Astrocyte (in vitro differentiated cells and primary cell): ENCODE measurements at regions not wholly inside any gene's neighbourhood (a gene's known extent, or its start where the extent isn't known, plus 50 kb on each side); places are given as distances from the start of the nearest gene placed in this dataset.
"Not testable (repeated sequence)": the region's sequence is repeated elsewhere in the genome, so short reads cannot be mapped to it uniquely, and the experiment has no call there.

ENCODE experiments used
- EZH2 ChIP-seq: IDR thresholded peaks from 2 replicates; pipeline ENCODE4 v1.6.1; 2012; ENCODE audit warnings: mild to moderate bottlenecking, low read length, inconsistent platforms; ENCODE audit not compliant: insufficient read depth
- TF ChIP-seq, protein P1 (sequence below): IDR thresholded peaks from 2 replicates; pipeline ENCODE4 v1.5.1; 2011; ENCODE audit warnings: low read depth, mild to moderate bottlenecking, inconsistent platforms, low read length, moderate library complexity; ENCODE audit not compliant: insufficient read depth

DNA sequence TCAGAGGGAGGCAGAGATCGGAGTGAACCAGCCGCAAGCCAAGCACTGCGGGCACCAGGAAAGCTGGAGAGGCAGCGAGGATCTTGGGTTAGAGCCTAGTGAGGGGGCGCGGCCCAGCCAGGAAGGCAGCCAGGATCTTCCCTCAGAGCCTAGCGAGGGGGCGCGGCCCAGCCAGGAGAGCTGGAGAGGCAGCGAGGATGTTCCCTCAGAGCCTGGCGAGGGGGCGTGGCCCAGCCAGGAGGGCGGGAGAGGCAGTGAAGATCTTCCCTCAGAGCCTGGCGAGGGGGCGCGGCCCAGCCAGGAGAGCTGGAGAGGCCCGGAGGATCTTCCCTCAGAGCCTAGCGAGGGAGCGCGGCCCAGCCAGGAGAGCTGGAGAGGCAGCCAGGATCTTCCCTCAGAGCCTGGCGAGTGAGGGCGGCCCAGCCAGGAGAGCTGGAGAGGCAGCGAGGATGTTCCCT is 62.7 kb upstream of the TMEM18 start:
- TF ChIP-seq, protein P1, sequence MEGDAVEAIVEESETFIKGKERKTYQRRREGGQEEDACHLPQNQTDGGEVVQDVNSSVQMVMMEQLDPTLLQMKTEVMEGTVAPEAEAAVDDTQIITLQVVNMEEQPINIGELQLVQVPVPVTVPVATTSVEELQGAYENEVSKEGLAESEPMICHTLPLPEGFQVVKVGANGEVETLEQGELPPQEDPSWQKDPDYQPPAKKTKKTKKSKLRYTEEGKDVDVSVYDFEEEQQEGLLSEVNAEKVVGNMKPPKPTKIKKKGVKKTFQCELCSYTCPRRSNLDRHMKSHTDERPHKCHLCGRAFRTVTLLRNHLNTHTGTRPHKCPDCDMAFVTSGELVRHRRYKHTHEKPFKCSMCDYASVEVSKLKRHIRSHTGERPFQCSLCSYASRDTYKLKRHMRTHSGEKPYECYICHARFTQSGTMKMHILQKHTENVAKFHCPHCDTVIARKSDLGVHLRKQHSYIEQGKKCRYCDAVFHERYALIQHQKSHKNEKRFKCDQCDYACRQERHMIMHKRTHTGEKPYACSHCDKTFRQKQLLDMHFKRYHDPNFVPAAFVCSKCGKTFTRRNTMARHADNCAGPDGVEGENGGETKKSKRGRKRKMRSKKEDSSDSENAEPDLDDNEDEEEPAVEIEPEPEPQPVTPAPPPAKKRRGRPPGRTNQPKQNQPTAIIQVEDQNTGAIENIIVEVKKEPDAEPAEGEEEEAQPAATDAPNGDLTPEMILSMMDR: not testable (repeated sequence)
- TF ChIP-seq EZH2: not testable (repeated sequence)
